Medulla oblongata (tissue), 1 donor: ENCODE measurements at regions not wholly inside any gene's neighbourhood (a gene's known extent, or its start where the extent isn't known, plus 50 kb on each side); places are given as distances from the start of the nearest gene placed in this dataset.

Experiments
- DNase-seq: peaks from one replicate; pipeline ENCODE4 v3.0.0-alpha.2; 2015; ENCODE audit errors: extremely low spot score

DNA sequence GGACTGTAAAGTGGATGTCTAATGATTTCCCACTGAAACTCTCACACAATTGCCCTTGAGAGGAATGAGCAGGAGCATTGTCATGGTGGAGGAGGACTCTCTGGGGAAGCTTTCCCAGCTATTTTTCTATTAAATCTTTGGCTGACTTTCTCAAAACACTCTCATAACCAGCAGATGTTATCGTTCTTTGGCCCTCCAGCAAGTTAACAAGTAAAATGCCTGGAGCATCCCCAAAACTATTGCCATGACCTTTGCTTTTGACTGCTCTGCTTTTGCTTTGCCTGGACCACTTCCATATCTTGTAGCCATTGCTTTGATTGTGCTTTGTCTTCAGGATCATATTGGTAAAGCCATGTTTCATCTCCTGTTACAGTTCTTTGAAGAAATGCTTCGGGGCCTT is 120.2 kb upstream of the PDE5A start:
- no peak for DNase-seq

DNA sequence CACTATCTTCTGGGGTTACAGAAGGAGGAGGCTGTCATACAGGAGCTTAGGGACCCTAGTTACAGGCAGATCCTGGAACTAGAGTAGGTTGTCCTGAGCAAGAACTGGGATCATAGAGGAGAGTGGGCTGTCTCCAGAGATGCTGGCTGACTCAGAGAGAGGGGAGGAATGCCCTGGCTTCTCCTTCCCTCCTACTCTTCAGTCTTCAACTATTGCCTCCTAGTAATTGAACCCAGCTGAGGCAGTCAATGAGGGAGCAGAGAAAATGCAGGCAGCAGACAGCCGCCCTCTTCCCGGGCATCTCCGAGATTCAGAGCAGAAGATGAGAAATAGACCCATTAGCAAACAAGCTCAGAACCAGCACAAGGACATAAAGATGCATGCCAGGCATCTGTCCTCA is 118.3 kb upstream of the PDE5A start:
- no peak for DNase-seq

DNA sequence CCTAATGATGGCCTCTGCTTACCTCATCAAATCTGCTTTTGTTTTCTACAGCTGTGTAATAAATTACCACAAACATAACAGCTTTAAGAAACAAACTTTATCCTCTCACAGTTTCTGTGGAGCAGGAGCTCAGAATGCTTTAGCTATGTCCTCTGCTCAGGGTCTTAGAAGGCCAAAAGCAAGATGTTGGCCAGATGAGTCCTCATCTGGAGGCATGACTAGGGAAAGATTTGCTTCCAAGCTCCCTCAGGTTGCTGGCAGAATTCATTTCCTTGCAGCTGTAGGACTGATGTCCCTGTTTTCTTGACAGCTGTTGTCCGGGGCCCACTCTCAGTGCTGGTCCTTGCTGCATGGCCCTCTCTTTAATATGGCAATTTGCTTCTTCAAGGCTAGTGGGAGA is 116.7 kb upstream of the PDE5A start:
- no peak for DNase-seq

DNA sequence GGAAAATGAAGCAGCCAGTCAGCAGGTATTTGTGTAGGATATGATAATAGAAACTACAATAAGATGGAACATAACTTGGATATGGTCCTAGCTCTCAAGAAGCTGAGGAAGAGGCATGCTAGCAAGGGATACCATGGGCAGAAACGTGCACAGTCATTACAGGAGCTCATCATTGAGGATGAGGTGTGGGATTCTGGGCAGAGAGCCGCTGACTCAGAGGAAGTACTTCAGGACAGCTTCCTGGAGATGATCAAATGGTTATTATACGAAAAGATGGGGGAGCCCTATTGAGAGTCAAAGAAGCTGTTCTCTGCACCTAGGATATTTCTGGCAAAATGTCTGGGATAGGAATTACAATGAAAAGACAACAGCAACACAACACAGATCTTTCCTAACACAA is 116.0 kb upstream of the PDE5A start:
- no peak for DNase-seq

DNA sequence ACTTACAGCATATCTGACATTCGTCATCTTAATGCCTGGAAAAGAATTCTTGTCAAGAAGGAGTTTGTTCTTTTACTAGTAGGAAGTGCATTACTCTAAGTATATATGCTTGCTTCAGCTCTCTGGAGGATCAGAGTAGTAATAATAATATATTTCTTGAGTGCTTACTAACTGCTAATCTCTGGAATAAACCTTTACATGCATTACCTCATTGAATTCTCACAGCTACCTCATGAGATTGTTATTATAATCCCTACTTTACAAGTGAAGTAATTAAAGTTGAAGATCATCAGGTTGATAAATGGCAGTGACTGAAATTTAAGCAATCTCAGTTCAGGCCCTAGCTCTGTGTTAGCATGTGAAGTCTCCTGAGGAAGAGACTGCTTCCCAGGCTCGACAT is 115.0 kb upstream of the PDE5A start:
- no peak for DNase-seq

DNA sequence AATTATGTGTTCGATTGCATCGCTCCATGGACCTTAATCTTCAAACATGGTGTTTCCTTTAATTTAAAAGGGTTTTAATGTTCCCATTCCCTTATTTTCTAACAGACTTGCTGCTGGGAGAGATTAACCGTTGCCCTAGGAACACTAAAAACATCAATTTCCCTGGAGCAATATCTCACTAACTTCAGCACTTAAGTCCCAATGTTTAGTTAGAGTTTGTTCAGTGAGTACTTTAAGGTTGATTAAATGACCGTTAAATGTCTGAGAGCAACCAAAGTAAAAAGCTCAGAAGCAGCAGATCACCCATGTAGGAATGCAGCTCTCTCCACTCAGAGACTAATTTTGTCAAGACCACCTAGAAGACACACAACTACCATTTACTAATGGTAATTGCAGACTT is 111.2 kb upstream of the PDE5A start:
- no peak for DNase-seq

DNA sequence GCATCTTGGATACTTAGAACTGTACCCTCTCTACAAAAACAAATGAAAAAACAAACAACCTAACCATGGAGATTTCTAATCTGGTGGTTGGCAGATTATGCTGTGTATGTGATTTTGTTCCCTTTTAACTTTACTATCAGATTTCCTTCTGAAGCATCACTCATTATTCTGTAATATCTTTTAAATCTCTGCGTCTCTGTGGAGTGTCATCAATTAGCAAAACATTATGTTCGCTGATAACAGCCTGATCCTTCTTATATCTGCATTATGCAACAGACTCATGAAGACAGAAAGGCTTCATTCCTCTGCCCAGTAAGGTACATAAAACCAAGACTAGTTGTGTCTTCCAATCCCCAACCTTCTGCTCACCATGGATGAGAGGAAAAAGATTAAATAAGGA is 110.3 kb upstream of the PDE5A start:
- DNase-seq, result no peak

DNA sequence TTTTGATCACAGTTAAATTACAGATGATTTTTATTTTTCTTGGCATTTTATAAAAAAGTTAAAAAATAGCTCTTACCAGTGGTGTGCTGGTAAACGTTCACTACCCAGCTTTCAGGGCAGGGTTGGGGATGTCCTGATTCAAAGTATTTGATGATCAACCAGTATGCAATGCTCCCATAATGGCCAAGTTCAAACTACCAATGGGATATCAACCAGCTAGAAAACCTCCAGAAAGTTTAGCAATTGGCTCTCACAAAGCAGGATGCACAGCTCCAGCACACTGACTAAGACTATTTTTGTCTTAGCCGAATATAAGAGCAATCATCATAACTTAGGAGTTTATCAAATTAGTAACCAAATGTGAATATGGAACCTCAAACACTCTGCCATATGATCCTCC is 108.0 kb upstream of the PDE5A start:
- DNase-seq, result no peak

DNA sequence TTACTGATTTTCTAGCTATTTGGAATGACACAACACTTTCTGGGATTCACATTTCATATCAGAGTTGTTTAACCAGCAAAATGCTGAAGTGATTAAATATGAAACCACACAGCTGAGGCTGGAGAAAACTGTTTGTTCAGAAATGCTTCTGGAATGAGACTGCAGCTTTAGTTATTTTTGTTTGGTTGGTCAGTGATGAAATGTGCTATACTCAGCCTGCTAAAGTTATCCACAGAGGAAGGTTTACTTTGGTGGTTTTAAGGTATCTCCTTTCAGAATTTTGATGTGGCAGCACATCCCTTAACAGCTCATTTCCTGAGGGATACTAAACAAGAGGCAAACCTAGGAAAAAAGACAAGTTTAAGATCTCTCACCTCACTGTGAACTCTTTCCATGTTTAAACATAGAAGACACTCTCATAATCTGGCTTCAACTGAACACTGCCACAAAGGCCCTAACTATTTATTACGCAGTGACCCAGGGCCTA is 106.6 kb upstream of the PDE5A start:
- DNase-seq, result no peak

DNA sequence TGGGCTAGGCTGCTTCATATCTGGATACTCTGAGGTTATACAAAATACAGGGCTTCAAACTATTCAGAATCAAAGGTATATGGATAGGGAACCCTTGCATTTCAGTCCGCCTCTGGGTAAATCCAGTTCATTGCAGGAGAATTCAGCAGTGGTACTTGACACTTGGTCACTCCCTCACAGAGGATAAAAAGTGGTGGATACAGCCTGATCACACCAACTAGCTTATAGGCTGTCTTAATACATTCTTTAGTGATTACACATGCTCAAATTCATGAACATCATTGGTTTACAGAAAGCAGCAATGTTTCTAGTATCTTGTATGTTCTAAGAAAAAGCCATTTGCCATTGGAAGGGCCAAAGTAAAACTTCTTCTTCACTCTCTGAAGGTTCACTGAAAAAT is 104.8 kb upstream of the PDE5A start:
- no peak for DNase-seq

DNA sequence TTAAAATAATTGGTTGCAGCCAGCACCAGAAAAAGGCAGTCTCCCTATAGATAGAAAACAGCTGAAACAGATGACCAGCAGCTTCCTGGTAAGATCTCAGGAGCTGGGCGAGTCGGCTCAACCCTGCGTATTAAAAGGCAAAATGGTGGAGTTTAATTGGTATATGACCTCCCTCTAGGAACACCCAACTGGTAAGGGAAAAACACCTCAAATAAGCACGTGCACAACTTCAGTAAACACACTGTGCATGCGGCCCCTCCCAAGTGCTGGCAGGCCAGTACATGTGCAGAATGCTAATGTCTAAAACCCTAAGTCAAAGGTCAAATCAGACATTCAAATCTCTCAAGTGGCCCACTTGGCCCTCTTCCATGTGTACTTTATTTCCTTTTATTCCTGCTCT is 103.2 kb upstream of the PDE5A start:
- no peak for DNase-seq

DNA sequence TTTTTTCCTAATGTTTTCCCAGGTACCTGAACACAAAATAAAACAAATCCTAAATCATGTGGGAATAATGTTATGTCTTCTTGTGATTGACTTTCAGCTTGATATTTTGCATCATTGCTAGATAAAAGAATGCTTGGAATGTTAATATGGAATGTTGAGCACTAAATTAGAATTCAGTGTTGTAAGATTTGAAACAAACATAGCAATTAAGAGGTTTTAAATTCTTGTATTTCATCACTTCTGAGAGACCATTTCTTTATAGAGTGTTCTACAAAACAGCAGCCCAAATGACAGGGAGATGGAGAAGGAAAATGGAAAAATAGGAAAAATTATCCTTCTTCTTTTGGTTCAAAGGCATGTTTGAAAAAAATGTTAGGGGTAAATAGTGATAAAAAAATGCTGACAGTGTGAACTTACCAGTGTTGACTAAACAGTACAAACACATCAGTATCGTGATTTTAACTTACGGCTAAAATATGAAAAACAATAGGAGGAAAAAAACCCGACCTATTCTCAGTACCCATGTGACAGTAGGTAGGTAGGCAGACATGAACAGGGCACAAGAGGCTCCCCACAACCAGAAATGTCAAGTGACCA is 102.6 kb upstream of the PDE5A start:
- no peak for DNase-seq

DNA sequence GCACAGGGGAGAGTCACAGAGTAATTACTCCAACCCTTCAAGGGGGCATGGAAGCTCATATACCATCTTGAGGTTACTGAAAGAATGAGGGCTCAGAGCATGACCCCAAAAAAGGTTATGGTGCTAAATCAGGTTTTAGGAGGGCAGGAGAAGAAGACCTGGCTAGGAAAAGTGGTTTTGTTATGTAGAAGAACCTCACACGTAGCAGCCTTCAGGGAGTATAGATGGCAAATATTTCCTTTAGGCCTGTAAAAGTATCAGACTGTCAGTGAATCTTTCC is 102.0 kb upstream of the PDE5A start:
- DNase-seq, result no peak

DNA sequence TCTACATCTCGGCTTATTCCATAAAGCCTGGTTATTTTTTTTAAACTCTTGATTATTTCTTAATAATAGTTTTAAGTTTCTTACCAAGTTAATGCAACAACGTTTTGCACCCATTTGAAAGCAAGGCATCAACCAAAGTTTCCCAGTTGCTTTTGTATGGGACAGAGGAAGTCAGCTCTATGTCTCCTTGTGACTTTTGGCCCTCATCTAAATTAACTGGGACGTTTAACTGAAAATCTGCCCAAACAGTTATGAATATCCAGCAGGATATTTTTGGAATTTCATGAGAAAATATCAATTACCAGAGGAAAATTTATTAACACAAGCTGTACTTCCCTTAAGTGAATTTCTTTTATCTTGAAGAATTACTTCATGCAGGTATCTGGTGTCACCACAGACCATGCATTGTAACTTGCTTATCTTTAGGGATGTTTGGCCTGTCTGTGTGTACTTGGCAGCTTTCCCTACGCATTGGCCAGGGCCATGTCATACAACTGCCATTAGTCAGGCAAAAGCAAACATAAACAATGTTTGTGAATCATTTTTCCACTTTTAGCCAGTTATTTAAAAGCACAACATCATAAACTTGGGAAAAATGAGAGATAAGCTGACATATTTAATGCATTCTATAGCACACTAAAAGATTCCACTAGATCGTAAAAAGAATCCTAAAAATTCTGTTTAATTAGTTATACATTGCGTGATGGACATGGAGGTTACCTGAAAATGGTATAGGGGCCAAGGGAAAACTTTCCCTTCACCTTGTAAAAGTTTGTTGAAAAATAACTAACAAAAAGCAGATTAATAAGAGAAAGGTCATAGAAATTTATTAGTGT is 101.4 kb upstream of the PDE5A start:
- DNase-seq, result no peak

DNA sequence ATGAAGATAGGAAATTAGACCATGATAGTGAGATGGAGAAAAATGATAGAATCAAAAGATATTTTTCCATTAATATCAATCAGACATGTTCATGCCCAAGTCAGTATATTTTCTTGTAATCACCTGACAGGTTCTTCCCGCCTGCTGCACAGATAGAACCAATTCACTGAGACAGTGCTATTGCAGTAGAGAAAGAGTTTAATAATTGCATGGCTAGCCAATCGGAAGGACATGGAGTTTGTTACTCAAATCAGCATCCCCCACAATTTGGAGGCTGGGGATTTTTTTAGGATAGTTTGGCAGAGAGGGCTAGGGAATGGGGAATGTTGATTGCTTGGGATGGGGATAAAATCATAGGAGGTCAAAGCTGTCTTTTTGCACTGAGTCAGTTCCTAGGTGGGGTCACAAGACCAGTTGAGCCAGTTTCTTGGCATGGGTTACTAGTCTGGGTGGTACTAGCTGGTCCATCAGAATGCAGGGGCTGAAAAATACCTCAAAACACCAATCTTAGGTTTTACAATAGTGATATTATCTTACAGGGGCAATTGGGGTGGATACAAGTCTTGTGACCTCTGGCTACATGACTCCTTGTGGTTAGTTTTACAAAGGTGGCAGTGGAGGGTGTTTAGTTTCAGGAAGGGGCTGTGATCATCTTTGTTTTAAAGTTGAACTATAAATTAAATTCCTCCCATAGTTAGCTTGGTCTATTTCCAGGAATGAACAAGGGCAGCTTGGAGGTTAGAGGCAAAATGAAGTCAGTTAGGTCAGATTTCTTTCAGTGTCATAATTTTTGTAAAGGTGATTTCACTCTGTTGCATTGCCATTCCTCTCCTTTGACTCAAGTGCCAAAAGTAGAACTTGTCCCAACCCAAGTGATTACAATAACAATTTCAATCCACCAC is 100.3 kb upstream of the PDE5A start:
- no peak for DNase-seq

DNA sequence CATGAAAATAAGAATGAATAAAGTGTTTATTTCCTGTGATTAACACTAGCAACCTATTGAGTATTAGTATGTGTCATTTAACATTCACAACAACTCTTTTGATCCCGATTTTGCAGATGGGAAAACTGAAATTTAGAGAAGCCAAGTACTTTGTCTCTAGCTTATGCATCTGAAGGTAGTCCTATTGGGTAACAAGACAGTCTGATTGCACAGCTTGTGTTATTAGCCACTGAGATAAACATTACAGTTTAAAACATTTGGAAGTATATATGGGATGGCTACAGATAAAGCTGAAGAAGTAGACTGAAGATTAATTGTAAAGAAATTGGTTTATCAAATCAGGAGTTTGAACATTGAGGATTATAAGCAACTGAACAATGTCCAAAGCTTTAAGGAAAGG is 99.6 kb upstream of the PDE5A start:
- no peak for DNase-seq

DNA sequence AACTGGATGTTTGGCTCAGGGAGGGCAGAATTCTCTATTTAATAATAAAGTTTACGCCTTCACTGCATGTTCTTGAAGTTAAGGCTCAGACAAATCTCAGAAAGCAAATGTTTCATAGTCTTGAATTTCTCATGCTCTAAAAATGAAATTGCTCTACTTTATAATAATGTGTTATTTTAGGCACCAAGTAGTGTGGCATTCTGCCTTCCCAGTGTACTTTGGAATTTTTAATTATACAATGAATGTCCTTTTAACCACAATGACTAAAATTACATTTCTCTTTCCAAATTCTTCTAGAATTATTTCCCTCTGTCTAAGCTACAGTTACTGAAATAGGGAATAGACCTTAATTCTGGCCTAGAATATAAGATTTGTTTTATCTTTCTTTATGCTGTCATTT is 97.9 kb upstream of the PDE5A start:
- DNase-seq, result no peak

DNA sequence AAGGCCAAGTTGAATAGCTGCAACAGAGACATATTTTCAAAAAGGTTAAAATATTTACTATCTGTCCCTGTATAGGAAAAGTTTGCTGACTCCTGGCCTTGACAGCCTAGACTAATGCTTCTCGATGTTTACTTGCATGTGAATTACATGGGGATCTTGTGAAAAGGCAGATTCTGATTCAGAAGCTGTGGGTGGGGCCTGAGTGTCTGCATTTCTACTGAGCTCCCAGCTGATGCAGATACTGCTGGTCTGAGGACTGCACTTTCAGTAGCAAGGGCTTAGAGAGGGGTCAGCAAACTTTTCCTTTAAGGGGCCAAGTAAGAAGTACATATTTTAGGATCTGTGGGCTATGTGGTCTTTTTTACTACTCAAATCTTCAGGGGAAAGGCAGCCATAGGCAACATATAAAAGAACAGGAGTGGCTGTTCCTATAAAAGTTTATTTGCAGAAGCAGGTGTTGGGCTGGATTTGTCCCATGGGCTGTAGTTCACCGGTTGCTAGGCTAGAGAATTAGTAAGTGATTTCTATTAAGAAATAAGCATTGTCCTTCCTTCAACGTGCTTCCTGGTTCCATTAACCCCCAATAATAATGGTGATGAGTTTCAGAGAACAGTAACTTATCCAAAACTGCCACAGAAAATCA is 97.2 kb upstream of the PDE5A start:
- no peak for DNase-seq

DNA sequence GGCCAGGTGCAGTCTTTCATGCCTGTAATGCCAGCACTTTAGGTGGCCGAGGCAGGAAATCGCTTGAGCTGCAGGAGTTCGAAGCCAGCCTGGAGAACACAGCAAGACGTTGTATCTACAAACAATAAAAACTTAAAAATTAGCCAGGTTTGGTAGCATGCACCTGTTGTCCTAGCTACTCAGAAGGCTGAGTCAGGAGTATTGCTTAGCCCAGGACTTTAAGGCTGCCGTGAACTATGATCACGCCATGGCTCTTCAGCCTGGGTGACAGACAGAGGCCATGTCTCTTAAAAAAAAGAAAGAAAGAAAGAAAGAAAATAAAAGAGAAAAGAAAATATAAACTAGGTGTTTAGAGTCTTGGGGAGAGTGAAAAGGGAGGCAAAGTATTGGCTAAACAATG is 96.4 kb upstream of the PDE5A start:
- DNase-seq, result no peak

DNA sequence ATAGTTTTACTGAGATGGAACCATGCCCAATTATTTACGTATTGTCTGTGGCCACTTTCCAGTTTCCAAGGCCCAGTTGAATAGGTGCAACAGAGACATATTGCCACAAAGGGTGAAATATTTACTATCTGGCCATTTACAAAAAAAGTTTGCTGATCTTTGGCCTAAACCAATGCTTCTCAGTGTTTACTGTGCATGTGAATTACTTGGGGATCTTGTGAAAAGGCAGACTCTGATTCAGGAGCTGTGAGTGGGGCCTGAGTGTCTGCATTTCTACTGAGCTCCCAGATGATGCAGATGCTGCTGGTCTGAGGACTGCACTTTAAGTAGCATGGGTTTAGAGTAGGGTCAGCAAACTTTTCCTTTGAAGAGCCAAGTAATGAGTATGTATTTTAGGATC is 94.1 kb upstream of the PDE5A start:
- DNase-seq, result no peak

DNA sequence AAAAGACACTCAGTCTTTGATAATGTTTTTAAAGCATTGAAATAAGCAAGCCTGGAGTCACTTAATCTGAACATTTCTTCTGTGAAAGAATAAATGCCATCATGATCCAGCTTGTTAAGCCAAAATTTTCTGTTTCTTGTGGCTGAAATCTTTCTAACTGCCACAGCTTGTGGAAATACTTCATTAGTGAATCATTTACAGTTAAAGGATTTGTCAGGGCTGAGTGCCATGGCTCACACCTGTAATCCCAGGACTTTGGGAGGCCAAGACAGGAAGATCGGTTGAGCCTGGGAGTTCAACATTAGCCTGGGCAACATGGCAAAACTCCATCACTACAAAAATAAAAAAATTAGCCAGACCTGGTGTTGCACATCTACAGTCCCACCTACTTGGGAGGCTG is 93.3 kb upstream of the PDE5A start:
- no peak for DNase-seq
